ENCODE measurements at regions not wholly inside any gene's neighbourhood (a gene's known extent, or its start where the extent isn't known, plus 50 kb on each side); places are given as distances from the start of the nearest gene placed in this dataset.

DNA sequence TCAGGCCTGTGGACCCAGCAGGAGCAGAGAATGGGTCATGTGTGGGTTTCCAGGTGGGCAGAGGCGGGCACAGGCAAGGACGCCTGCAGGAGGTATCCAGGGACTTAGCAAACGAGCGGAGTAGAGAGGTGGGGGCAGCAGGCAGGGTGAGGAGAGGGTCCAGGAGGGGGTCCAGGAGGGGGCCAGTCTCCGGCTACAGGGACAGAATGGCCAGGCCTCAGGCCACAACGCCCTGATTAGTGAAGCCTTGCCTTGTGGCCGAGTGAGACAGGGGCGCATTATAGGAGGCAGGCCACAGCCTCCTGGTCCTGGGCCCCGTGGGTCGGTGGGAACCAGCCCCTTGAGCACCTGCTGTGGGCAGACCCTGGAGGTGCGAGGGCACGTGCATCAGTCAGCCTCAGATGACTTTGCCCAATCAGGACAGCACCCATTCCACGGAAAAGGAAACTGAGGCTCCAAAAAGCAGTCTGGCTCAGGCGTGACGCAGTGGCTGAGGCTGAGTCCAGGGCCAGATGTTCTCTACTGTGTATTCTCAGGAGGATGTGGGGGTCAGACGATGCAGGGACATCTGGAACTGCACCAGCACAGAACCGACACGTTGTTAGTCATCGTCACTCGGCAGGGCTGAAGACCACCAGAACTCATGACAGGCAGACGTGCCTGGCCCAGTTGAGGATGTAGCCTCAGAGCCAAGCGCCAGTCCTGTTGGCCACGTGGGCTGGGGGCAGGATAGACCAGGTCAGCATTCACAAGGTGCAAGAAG lies 113.7 kb downstream of the CRYAA start:
- peaks cover 17% of the 10 kb centered on the region for H3K27me3 Mint-ChIP-seq (ENCODE audit: insufficient read depth, low read depth, poor library complexity)
- no peak overlapping the region for H3K4me2 ChIP-seq
- H3K27me3 ChIP-seq (ENCODE audit: insufficient read depth): no peaks in the 10 kb centered on the region
- peaks cover 7% of the 10 kb centered on the region; the same call in 1 of the 2 replicates for H3K9me2 ChIP-seq (ENCODE audit: insufficient read depth)
- H3K9me3 Mint-ChIP-seq: no peaks in the 10 kb centered on the region
- H3F3A ChIP-seq (replicated peaks; ENCODE audit: low read depth): no peaks in the 10 kb centered on the region
- no peaks in the 10 kb centered on the region for H3K79me2 ChIP-seq (replicated peaks; ENCODE audit: insufficient read depth)
- H2AFZ ChIP-seq: no peak overlapping the region
- H3K36me3 ChIP-seq (ENCODE audit: insufficient read depth): no peaks in the 10 kb centered on the region; the same call in 1 of the 2 replicates
- DNase-seq (ENCODE audit: low spot score) (no peak), ATAC-seq (no peak)
- 0 out of 2 replicates have a peak, but pooled peaks cover 2% of the 10 kb centered on the region for H3K4me1 ChIP-seq (ENCODE audit: insufficient read depth)
- H4K20me1 ChIP-seq (replicated peaks; ENCODE audit: insufficient read depth): no peaks in the 10 kb centered on the region
- no peaks in the 10 kb centered on the region for H3K36me3 Mint-ChIP-seq (ENCODE audit: low read depth)
- TF ChIP-seq, protein P1, sequence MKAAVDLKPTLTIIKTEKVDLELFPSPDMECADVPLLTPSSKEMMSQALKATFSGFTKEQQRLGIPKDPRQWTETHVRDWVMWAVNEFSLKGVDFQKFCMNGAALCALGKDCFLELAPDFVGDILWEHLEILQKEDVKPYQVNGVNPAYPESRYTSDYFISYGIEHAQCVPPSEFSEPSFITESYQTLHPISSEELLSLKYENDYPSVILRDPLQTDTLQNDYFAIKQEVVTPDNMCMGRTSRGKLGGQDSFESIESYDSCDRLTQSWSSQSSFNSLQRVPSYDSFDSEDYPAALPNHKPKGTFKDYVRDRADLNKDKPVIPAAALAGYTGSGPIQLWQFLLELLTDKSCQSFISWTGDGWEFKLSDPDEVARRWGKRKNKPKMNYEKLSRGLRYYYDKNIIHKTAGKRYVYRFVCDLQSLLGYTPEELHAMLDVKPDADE (IDR thresholded peaks at IDR 0.05): no peak
- no peak for TF ChIP-seq ZNF331 (CRISPR knock-in tag; IDR thresholded peaks at IDR 0.05; ENCODE audit: low read depth)
- TF ChIP-seq STAT1 (IDR thresholded peaks at IDR 0.05; ENCODE audit: unreplicated experiment): no peak
- TF ChIP-seq, protein P2, sequence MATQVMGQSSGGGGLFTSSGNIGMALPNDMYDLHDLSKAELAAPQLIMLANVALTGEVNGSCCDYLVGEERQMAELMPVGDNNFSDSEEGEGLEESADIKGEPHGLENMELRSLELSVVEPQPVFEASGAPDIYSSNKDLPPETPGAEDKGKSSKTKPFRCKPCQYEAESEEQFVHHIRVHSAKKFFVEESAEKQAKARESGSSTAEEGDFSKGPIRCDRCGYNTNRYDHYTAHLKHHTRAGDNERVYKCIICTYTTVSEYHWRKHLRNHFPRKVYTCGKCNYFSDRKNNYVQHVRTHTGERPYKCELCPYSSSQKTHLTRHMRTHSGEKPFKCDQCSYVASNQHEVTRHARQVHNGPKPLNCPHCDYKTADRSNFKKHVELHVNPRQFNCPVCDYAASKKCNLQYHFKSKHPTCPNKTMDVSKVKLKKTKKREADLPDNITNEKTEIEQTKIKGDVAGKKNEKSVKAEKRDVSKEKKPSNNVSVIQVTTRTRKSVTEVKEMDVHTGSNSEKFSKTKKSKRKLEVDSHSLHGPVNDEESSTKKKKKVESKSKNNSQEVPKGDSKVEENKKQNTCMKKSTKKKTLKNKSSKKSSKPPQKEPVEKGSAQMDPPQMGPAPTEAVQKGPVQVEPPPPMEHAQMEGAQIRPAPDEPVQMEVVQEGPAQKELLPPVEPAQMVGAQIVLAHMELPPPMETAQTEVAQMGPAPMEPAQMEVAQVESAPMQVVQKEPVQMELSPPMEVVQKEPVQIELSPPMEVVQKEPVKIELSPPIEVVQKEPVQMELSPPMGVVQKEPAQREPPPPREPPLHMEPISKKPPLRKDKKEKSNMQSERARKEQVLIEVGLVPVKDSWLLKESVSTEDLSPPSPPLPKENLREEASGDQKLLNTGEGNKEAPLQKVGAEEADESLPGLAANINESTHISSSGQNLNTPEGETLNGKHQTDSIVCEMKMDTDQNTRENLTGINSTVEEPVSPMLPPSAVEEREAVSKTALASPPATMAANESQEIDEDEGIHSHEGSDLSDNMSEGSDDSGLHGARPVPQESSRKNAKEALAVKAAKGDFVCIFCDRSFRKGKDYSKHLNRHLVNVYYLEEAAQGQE (IDR thresholded peaks at IDR 0.05; ENCODE audit: unreplicated experiment): no peak
- no peak for TF ChIP-seq JUNB (IDR thresholded peaks at IDR 0.05; ENCODE audit: unreplicated experiment)
- TF ChIP-seq, protein P3, sequence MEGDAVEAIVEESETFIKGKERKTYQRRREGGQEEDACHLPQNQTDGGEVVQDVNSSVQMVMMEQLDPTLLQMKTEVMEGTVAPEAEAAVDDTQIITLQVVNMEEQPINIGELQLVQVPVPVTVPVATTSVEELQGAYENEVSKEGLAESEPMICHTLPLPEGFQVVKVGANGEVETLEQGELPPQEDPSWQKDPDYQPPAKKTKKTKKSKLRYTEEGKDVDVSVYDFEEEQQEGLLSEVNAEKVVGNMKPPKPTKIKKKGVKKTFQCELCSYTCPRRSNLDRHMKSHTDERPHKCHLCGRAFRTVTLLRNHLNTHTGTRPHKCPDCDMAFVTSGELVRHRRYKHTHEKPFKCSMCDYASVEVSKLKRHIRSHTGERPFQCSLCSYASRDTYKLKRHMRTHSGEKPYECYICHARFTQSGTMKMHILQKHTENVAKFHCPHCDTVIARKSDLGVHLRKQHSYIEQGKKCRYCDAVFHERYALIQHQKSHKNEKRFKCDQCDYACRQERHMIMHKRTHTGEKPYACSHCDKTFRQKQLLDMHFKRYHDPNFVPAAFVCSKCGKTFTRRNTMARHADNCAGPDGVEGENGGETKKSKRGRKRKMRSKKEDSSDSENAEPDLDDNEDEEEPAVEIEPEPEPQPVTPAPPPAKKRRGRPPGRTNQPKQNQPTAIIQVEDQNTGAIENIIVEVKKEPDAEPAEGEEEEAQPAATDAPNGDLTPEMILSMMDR (conservative IDR thresholded peaks at IDR 0.05; ENCODE audit: low read depth in 2 of 2): no peak
- no peak for TF ChIP-seq EZH2phosphoT487 (IDR thresholded peaks at IDR 0.05; ENCODE audit: unreplicated experiment)
- TF ChIP-seq NANOG (IDR thresholded peaks at IDR 0.05; ENCODE audit: borderline replicate concordance): no peak
- no peak for TF ChIP-seq EZH2 (IDR thresholded peaks at IDR 0.05; ENCODE audit: low read depth, unreplicated experiment)
- no peak for TF ChIP-seq ZNF114 (CRISPR knock-in tag; IDR thresholded peaks at IDR 0.05)
- peaks cover 21% of the 10 kb centered on the region for H3K4me1 Mint-ChIP-seq
- no peak overlapping the region for H3K4me3 ChIP-seq
- H3K27ac Mint-ChIP-seq: no peak overlapping the region
- H3K4me3 Mint-ChIP-seq: no peak overlapping the region
- no peak overlapping the region for H3K27ac ChIP-seq (ENCODE audit: low read depth)

Data from GM23338 (cell line).